ENCODE measurements at regions not wholly inside any gene's neighbourhood (a gene's known extent, or its start where the extent isn't known, plus 50 kb on each side); places are given as distances from the start of the nearest gene placed in this dataset.

GRCh38 chr1:112044745-112045144 is 55.3 kb upstream of the KCND3 start:
- TF ChIP-seq CTCF (IDR thresholded peaks at IDR 0.05; ENCODE audit: low read length): no peak
- no peak for TF ChIP-seq EZH2 (IDR thresholded peaks at IDR 0.05; ENCODE audit: borderline replicate concordance, low read length)
